OCI-LY1 (cell line): ENCODE measurements at regions not wholly inside any gene's neighbourhood (a gene's known extent, or its start where the extent isn't known, plus 50 kb on each side); places are given as distances from the start of the nearest gene placed in this dataset.

Experiments
- H2AFZ ChIP-seq: fragments of 200-600 bp; sonication (generic), shearing (Covaris generic); 2 replicates; pipeline ENCODE4 v1.6.0; 2014; ENCODE audit warnings: antibody characterized with exemption, mild to moderate bottlenecking, low read length
- H3F3A ChIP-seq: fragments of 200-600 bp; sonication (generic), shearing (Covaris generic); 2 replicates; pipeline ENCODE4 v1.6.0; 2014; ENCODE audit warnings: mild to moderate bottlenecking, antibody characterized with exemption, low read length, moderate library complexity; ENCODE audit not compliant: insufficient read depth
- H3K27ac ChIP-seq: fragments of 200-600 bp; sonication (generic); 2 replicates; pipeline ENCODE4 v1.5.1; 2014; ENCODE audit warnings: low read length, mixed run types, mild to moderate bottlenecking, low read depth; ENCODE audit not compliant: poor library complexity, severe bottlenecking
- H3K27me3 ChIP-seq: fragments of 200-600 bp; sonication (generic); 2 replicates; pipeline ENCODE4 v1.6.0; 2014; ENCODE audit warnings: antibody characterized with exemption, mild to moderate bottlenecking, low read length, moderate library complexity; ENCODE audit not compliant: insufficient read depth
- H3K36me3 ChIP-seq: fragments of 200-600 bp; sonication (generic); 2 replicates; pipeline ENCODE4 v1.6.1; 2014; ENCODE audit warnings: mild to moderate bottlenecking, antibody characterized with exemption, low read length, moderate library complexity, mixed read lengths; ENCODE audit not compliant: insufficient read depth
- H3K4me1 ChIP-seq: fragments of 200-600 bp; sonication (generic); 2 replicates; pipeline ENCODE4 v1.5.1; 2014; ENCODE audit warnings: mild to moderate bottlenecking, low read length, moderate library complexity; ENCODE audit not compliant: insufficient read depth, severe bottlenecking
- H3K4me2 ChIP-seq: fragments of 200-600 bp; sonication (generic), shearing (Covaris generic); 2 replicates; pipeline ENCODE4 v1.6.1; 2014; ENCODE audit warnings: low read length
- H3K4me3 ChIP-seq: fragments of 200-600 bp; sonication (generic); 2 replicates; pipeline ENCODE4 v1.5.1; 2014; ENCODE audit warnings: low read length, low read depth, mild to moderate bottlenecking, mixed read lengths; ENCODE audit not compliant: poor library complexity, severe bottlenecking
- H3K79me2 ChIP-seq: fragments of 200-600 bp; shearing (Covaris generic); 2 replicates; pipeline ENCODE4 v1.6.1; 2016; ENCODE audit warnings: mixed run types, low read length, mixed read lengths; ENCODE audit not compliant: insufficient read depth
- H3K9ac ChIP-seq: fragments of 200-600 bp; sonication (generic), shearing (Covaris generic); 2 replicates; pipeline ENCODE4 v1.6.1; 2014; ENCODE audit warnings: mild to moderate bottlenecking, low read length, mixed read lengths
- H3K9me2 ChIP-seq: fragments of 200-600 bp; sonication (generic), shearing (Covaris generic); 2 replicates; pipeline ENCODE4 v1.6.1; 2014; ENCODE audit warnings: low read depth, mild to moderate bottlenecking, low read length, mixed read lengths
- H3K9me3 ChIP-seq: fragments of 200-600 bp; shearing (Covaris generic); 2 replicates; pipeline ENCODE4 v1.6.1; 2014; ENCODE audit warnings: low read length, mixed read lengths
- H4K20me1 ChIP-seq: fragments of 200-600 bp; sonication (generic), shearing (Covaris generic); 2 replicates; pipeline ENCODE4 v1.6.0; 2016; ENCODE audit warnings: mild to moderate bottlenecking, low read length; ENCODE audit not compliant: insufficient read depth
- EZH2 ChIP-seq: fragments of 200-600 bp; sonication (generic), shearing (Covaris generic); IDR thresholded peaks from 2 replicates; pipeline ENCODE4 v1.8.0; 2017; ENCODE audit warnings: borderline replicate concordance, mixed run types, mild to moderate bottlenecking, antibody characterized with exemption, low read length, moderate library complexity, mixed read lengths
- TF ChIP-seq, protein P1 (sequence below): fragments of 200-600 bp; sonication (generic), shearing (Covaris generic); IDR thresholded peaks from 2 replicates; pipeline ENCODE4 v1.5.1; 2017; ENCODE audit warnings: mild to moderate bottlenecking, antibody characterized with exemption, low read length, moderate library complexity, mixed read lengths

DNA sequence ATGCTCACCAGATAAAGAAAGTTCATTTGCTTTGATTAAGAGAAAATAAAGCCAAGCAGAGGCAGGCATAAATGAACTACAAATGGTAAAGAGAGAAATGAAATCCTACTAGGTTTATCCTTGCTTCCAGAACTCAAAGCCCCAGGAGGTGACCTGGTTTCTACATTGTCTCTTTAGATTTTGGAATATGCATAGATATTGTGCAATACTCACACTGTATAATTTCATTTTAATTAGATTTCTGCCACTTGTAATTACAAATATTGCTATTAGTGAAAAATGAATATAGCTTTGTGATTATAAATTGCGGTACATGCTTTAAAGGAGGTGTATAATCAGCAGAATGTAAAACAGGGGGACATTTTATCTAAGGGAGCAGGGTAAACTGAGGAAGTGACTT is 76.9 kb upstream of the NRXN1 start:
- no peaks in the 10 kb centered on the region for H3F3A ChIP-seq
- H3K36me3 ChIP-seq, result no peaks in the 10 kb centered on the region
- no peak overlapping the region for H3K9ac ChIP-seq
- TF ChIP-seq EZH2, result no peak
- TF ChIP-seq, protein P1, sequence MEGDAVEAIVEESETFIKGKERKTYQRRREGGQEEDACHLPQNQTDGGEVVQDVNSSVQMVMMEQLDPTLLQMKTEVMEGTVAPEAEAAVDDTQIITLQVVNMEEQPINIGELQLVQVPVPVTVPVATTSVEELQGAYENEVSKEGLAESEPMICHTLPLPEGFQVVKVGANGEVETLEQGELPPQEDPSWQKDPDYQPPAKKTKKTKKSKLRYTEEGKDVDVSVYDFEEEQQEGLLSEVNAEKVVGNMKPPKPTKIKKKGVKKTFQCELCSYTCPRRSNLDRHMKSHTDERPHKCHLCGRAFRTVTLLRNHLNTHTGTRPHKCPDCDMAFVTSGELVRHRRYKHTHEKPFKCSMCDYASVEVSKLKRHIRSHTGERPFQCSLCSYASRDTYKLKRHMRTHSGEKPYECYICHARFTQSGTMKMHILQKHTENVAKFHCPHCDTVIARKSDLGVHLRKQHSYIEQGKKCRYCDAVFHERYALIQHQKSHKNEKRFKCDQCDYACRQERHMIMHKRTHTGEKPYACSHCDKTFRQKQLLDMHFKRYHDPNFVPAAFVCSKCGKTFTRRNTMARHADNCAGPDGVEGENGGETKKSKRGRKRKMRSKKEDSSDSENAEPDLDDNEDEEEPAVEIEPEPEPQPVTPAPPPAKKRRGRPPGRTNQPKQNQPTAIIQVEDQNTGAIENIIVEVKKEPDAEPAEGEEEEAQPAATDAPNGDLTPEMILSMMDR, result no peak
- H3K4me2 ChIP-seq, result no peak overlapping the region
- no peaks in the 10 kb centered on the region for H3K9me3 ChIP-seq
- no peak overlapping the region for H3K27ac ChIP-seq
- no peaks in the 10 kb centered on the region for H3K4me1 ChIP-seq
- no peak overlapping the region for H2AFZ ChIP-seq
- H3K79me2 ChIP-seq, result no peaks in the 10 kb centered on the region
- H4K20me1 ChIP-seq, result no peaks in the 10 kb centered on the region
- H3K9me2 ChIP-seq, result no peaks in the 10 kb centered on the region
- no peak overlapping the region for H3K4me3 ChIP-seq
- H3K27me3 ChIP-seq, result no peaks in the 10 kb centered on the region

DNA sequence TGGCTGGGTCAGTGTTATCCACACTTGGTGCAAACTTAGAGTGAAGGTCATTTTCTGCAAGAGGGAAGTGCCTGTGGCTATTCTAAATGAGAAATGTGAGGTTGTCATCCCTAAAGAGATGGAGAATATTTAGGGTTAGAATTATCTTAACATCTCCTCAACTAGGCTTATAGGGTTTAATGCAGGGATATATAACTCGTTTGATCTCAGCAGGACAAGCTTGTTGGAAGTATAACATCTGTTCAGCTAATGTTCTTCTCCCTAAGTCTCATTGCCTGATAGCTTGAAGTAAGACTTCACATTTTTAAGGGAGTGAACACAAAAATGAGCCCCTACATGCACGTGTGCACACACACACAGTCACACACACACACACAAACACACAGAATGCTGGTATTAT is 75.9 kb upstream of the NRXN1 start:
- H3K27me3 ChIP-seq, result no peaks in the 10 kb centered on the region
- TF ChIP-seq EZH2, result no peak
- TF ChIP-seq, protein P1, result no peak
- H3F3A ChIP-seq, result no peaks in the 10 kb centered on the region
- no peaks in the 10 kb centered on the region for H3K36me3 ChIP-seq
- H3K27ac ChIP-seq, result no peak overlapping the region
- H3K9ac ChIP-seq, result no peak overlapping the region
- no peak overlapping the region for H3K4me2 ChIP-seq
- no peak overlapping the region for H2AFZ ChIP-seq
- H3K4me3 ChIP-seq, result no peak overlapping the region
- H3K9me3 ChIP-seq, result no peaks in the 10 kb centered on the region
- H3K4me1 ChIP-seq, result no peaks in the 10 kb centered on the region
- no peaks in the 10 kb centered on the region for H3K79me2 ChIP-seq
- no peaks in the 10 kb centered on the region for H3K9me2 ChIP-seq
- no peaks in the 10 kb centered on the region for H4K20me1 ChIP-seq

DNA sequence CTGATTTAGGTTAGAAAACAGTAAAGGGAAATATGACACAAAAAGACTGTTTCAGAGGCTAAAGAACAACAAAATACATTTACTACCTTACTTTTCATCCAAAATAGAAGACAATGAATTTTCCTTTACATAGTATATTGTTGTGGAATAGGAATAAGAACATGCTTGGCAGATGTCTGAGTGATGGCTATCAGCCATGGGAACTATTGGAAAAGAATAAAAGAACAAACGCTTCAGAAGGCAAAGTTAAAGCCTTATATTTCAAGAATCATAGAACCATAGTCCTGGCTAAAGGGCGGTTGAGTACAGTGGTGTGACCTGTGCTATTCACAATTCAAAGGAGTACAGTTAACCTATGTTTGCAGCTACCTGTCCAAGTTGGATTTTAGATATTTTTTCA is 73.9 kb upstream of the NRXN1 start:
- Histone ChIP-seq H3K79me2 (no peaks in the 10 kb centered on the region), H4K20me1 (no peaks in the 10 kb centered on the region), H3K27me3 (no peaks in the 10 kb centered on the region), H3F3A (no peaks in the 10 kb centered on the region), H3K36me3 (no peaks in the 10 kb centered on the region), H3K4me2 (no peak overlapping the region), H2AFZ (no peak overlapping the region), H3K4me1 (no peaks in the 10 kb centered on the region), H3K27ac (no peak overlapping the region), H3K9ac (no peak overlapping the region), H3K9me3 (no peaks in the 10 kb centered on the region), H3K9me2 (no peaks in the 10 kb centered on the region), H3K4me3 (no peak overlapping the region)
- TF ChIP-seq, protein P1, result no peak
- TF ChIP-seq EZH2, result no peak
